ENCODE measurements at regions not wholly inside any gene's neighbourhood (a gene's known extent, or its start where the extent isn't known, plus 50 kb on each side); places are given as distances from the start of the nearest gene placed in this dataset.

GRCh38 chr1:114286960-114287359 lies 133.3 kb upstream of the SYT6 start:
- TF ChIP-seq, protein P1, sequence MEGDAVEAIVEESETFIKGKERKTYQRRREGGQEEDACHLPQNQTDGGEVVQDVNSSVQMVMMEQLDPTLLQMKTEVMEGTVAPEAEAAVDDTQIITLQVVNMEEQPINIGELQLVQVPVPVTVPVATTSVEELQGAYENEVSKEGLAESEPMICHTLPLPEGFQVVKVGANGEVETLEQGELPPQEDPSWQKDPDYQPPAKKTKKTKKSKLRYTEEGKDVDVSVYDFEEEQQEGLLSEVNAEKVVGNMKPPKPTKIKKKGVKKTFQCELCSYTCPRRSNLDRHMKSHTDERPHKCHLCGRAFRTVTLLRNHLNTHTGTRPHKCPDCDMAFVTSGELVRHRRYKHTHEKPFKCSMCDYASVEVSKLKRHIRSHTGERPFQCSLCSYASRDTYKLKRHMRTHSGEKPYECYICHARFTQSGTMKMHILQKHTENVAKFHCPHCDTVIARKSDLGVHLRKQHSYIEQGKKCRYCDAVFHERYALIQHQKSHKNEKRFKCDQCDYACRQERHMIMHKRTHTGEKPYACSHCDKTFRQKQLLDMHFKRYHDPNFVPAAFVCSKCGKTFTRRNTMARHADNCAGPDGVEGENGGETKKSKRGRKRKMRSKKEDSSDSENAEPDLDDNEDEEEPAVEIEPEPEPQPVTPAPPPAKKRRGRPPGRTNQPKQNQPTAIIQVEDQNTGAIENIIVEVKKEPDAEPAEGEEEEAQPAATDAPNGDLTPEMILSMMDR (IDR thresholded peaks at IDR 0.05) = no peak
- TF ChIP-seq ZFX (IDR thresholded peaks at IDR 0.05; ENCODE audit: borderline replicate concordance) = no peak

Data from 22Rv1 (cell line).